Medulla oblongata (tissue), 1 donor: ENCODE measurements at regions not wholly inside any gene's neighbourhood (a gene's known extent, or its start where the extent isn't known, plus 50 kb on each side); places are given as distances from the start of the nearest gene placed in this dataset.
"Not testable (repeated sequence)": the region's sequence is repeated elsewhere in the genome, so short reads cannot be mapped to it uniquely, and the experiment has no call there.

Experiments used
- DNase-seq: peaks from one replicate; pipeline ENCODE4 v3.0.0-alpha.2; 2015; ENCODE audit errors: extremely low spot score

DNA sequence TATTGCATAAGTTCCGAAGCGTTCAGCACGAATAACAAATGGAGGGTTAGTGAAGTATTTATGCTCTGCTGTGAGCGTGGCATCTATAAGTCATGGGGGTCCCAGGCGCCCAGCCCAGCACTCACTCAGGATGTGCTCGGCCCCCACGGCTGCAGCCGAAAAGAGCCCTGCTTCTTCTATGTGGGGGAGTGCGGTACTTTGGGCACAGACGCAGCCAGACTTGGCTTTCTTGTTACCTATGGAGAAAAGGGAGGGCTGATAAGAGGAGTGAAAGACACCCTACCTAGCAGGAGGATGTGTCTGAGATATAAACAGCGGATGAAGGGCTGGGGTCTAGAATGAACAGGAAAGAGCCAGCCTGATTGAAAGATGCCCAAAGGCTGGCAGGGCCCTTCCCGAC, 51.4 kb downstream of the MRPL36 start:
- DNase-seq: no peak

- DNase-seq: no peak
These were observed 51.9 kb downstream of the MRPL36 start for GRCh38 chr5:1747803-1748085.

DNA sequence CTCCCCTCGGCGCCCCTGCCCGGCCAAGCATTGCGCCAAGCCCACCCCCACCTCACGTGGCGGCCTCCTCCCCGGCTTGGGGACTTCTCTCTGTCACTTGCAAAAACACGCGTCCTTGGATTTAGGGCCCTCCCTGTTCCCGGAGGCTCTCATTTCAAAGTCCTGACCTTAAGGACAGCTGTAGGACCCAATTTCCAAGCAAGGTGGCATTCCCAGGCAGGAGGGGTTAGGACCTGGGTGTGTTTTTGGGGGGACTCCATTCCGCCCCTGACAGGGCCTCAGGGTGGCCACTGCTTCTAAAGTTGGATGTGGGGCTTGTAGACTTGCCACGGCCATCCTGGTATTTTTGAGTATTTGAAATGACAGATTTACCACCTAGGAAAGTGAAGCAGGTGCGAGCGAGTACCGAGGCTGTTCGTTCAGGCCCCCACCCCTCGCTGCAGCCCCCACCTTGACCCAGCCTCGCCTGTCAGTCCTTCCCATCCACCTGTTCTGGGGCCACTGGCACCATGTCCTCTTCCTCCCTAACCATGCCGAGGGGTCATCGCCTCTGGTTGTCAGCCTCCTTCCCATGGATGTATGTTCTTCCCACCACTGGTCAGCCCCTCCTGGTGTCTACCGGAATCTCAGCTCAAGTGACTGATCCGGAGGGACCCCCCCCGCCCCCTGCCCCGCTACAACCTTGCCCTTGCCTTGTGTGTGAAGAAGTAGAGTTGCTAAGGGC, 52.4 kb downstream of the MRPL36 start:
- DNase-seq: no peak

GRCh38 chr5:1746371-1747078, 53.1 kb downstream of the MRPL36 start:
- DNase-seq: no peak

GRCh38 chr5:1745796-1746370, 53.8 kb downstream of the MRPL36 start:
- no peak for DNase-seq

- DNase-seq: no peak
These were observed 54.4 kb downstream of the MRPL36 start for GRCh38 chr5:1745123-1745795.

- no peak for DNase-seq
These were observed 55.1 kb downstream of the MRPL36 start for GRCh38 chr5:1744393-1745122.

DNA sequence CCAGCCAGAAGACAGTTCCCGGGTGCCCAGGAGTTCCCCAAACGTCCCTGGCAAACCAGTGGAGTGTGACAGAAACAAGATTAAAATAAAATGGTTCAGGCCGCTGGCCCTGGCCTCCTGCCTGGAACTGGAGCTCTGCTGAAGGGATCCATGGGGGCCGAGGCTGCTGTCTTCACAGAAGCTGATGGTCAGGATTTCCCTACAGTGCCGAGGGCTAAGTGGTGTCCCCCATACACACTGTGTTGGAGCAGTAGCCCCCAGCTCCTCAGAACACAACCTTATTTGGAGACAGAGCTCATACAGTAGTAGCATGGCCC, 55.9 kb downstream of the MRPL36 start:
- no peak for DNase-seq

- DNase-seq: no peak
These were observed 56.4 kb downstream of the MRPL36 start for GRCh38 chr5:1743061-1743768.

DNA sequence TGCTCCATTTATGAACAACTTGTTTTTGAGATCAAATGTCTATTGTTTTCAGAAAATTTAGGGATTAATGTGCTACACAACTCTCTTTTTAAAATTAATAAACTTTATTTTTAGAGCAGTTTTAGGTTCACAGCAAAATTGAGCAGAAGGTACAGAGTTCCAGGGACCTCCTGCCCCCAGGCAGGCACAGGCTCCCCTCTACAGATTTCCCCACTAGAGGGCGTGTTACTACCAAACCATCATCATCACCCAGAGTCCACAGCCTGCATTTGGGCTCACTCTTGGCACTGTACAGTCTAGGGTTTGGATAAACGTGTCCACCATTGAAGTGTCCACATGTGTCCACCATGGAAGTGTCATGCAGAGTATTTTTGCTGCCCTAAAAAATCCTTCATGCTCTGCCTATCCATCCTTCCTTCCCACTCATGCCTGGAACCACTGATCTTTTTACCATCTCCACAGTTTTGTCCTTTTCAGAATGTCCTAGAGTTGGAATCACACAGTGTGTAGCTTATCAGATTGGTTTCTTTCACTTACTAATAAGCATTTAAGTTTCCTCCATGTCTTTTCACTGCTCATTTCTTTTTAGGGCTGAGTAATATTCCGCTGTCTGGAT, 61.7 kb downstream of the MRPL36 start:
- DNase-seq: no peak

DNA sequence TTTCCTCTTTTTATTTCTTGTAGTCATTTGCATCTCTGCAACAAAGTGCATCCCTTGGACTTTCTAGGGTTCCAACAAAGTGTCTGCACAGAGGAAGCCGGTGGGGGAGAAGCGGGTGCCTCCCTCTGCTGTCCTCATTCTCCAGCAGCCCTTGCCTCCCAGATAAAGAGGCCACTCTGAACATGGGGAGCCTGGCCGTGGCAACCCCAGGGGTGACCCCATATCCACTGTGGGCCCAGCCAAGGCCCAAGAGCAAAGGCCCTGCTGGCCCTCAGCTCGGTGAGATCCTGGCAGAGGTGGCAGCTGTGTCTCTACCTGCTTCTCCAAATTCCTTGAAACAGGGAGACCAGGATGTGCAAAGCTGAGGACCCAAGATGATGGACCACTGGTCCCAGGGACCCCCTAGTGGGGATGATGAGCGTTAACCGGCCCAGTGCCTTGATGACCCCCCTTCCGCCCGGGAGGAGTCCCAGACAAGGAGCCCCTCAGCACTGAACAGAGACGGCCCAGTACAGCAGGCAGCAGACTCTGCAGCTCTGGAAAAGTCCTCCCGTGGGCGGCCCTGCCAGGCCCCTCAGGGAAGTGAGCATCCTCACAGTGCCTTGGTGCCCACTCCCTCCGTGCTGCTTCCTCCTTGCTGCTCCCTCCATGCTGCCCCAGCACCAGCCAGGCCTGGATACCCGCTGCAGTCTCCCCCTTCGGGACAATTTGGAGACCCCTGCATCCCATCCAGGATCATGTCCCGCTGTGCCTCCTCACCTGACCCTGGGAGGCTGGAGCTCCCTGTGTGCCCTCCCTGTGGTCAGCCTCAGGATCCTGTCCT, 62.5 kb downstream of the MRPL36 start:
- DNase-seq: no peak

DNA sequence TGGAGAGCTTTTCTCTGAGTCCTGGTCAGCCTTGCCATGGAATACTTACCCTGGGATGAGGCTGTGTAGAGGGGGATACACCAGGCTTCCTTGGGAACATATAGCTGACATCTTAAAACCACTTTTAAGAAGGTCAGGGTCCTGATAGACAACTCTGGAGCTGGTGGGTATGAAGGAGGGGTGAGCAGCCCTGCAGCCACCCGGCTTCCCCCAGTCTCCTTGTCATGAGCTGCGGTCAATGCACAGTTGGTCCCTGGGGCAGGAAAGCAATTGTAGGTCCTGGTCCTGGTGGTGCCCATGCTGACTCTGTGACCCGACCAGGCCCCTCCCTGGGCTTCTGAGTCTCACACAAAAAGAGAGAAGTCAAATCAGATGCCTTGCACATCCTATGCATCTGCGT, 63.6 kb downstream of the MRPL36 start:
- DNase-seq: no peak

DNA sequence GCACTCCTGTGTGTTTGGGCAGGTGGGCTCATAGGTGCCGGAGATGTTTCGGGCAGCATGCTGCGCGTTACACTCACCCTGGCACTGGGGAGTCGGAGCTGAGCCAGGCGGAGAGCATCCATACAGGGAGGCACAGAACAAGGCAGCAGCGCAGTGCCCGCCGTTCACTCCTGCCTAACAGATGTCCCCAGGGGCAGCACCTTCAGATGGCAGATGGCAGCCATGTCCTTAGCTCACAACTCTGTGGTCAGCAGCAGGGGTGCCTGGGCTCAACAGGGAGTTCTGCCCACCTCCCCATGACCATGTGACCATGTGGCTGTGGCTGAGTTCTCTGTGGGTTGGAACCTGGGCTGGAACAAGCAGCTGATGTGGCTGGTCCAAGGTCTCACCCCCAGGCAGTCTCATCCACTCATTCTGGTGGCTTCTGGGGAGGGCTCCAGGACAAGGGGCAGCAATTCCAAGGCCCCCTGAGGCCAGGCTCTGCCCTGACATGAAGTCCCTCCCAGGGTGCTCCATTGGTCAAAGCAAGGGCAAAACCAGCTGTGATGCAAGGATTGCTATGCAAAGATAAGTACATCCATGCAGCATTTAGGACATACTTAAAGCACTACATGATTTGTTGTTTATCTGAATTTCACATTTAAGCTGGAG, 64.2 kb downstream of the MRPL36 start:
- no peak for DNase-seq

DNA sequence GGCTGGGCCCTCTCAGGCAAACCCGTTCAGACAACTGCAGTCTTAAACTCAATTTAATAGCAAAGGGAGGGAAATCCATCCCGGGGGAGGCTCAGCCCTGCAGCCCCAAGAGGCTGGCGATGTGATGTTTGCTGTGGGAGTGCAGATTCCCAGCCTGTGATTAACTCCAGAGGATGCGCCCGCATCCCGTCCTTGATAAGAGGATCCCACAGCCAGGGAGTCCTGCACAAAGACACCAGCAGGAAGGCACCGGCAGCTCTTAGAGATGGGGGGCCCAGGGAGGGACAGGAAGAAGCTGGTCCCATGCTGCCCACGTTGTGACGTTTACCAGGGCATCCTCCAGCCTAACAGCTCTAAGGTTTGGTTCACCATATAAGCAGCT, 64.7 kb downstream of the MRPL36 start:
- DNase-seq: no peak

GRCh38 chr5:1734271-1734907, 65.2 kb downstream of the MRPL36 start:
- no peak for DNase-seq

DNA sequence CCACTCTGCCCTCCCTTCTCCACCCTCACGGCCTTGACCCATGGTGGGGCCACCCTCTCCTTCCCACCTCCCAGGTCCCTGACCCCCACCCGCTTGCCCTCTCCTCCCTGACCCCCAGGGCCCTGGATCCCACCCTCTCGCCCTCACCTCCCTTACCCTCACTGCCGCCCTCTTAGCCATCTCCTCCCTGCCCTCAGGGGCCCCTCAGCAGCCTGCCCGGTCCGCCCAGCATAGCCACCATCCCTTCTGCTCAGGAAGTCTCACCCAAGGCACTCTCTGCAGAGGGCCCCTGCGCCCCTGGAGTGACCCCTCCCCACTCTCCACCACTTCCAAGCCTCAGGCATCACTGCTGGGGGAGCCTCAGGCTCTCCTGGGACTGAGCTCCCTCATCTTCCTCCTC, 66.3 kb downstream of the MRPL36 start:
- no peak for DNase-seq

DNA sequence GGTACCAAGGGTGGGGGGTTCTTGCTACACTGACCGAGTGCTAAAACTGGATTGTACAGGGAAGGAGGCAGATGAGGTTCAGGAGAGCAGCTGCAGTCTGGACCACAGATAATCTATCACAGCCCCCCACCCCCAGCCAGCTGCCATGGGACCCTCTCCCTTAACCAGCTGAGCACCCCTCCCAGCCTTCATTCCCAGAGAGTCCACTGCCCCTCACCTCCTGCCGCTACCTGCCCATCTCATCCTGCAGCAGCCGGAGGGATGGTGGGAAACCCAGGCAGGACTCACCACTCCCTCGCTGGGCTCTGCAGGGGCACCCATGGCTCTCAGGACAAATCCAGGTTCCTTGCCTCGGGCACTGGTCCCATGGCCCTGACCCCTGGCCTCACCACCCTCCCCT, 66.7 kb downstream of the MRPL36 start:
- DNase-seq: no peak

DNA sequence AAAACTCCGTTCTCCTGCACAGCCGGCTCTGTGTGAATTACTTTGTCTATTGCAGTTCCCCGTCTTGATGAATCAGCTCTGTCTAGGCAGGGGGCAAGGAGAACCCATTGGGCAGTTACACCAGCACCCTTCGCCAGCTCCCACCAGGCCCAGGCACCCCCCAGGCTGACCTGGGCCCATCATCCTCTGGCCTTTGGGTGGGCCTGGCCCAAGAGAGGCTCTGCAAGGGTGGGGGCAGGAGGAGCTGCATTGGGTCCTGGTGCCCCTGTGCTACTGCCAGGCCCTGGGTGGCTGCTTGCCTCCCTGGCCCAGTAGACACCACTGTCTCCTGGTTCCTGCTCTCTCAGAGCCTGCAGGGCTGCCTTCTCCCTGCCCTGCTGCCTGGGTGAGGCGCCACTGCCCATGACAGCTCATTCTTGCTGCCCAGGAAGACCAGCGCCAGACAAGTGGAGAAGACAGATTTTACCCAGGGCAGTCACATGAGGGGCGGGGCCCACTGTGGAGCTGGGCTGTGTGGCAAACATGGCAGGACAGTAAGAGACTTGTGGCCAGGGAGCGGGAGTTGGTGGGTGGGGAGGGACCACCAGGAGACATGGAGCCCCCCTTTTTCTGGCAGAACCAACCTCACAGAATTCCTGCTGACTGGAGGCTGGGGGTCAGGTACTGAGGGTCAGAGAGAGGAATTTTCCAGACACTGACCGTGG, 67.2 kb downstream of the MRPL36 start:
- no peak for DNase-seq

DNA sequence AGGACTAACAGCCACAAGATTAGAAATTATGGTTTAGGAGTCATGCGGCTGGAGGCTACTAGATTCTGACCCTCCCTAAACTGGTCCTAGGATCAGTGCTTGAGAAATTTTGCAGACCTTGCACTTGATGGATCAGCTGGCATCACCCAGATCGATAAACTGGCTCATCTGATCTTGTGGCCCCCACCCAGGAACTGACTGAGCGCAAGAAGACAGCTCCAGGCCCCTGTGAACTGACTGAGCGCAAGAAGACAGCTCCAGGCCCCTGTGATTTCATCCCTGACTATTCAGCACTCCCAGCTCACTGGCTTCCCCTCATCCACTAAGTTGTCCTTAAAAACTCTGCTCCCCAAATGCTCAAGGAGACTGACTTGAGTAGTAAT, 67.8 kb downstream of the MRPL36 start:
- not testable (repeated sequence) for DNase-seq
